GM19438 (cell line): ENCODE measurements at regions not wholly inside any gene's neighbourhood (a gene's known extent, or its start where the extent isn't known, plus 50 kb on each side); places are given as distances from the start of the nearest gene placed in this dataset.

ENCODE experiments used
- ATAC-seq: cut with Tn5 transposase; IDR thresholded peaks from one replicate; pipeline ENCODE4 v1.9.1; 2021; ENCODE audit warnings: low read depth; ENCODE audit not compliant: unreplicated experiment

GRCh38 chrX:69236641-69237040, 71.4 kb upstream of the PJA1 start:
- no peak for ATAC-seq

DNA sequence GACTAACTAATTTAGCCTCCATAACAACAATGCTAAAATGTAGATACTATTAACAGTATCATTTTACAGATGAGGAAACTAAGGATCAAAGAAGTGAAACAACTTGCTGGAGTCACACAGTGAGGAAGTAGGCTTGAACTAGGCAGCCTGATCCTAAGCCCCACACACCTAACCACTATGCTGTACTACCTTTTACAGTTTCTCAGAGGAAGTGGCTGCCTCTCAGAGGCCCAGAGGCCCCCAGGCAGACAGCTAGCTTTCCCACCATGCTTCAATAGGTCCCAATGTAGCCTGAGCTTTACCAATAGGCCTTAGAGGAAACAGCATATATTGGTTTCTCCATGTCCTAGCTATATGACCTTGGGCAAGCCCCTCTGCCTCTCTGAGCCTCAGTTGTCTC, 69.4 kb upstream of the PJA1 start:
- ATAC-seq = no peak

DNA sequence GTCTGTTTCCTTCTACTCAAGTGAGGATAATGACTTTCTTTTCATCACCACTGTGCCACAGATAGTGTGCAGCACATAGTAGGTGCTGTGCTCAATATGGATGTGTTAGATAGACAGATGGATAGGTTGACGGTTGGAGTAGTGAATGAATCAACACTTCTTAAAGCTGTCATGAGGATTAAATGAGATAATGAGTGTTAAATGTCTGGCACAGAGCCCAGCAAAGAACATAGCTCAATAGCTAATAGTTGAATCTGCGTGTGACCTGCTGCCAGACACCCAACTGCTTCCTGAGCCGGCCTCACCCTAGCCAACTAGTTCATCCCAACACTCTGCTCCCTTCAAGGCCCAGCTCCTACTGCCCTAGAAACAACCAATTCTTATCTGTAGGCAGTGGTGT, 67.7 kb upstream of the PJA1 start:
- no peak for ATAC-seq

DNA sequence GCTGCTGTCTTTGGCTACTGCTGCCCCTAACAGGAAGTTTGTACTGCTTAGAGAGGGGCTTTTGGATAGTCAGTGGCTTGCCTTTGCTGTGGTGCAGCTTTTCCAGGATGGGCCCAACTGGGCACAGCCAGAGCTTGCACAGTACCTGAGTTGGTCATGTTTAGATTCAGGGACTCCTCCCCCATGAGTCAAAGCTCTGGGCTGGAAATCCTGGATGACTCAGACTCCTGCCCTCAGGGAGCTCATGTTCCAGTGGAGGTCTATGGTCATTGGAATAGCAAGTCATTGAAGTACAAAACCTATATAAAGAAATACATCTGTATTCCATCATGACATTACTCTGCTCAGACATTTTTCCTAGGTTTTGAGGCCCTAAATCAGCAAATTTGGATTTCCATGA, 66.7 kb upstream of the PJA1 start:
- ATAC-seq = no peak

- no peak for ATAC-seq
These were observed 64.2 kb upstream of the PJA1 start for GRCh38 chrX:69229436-69229835.

- no peak for ATAC-seq
These were observed 63.5 kb upstream of the PJA1 start for GRCh38 chrX:69228732-69229131.

- ATAC-seq = no peak
These were observed 61.4 kb upstream of the PJA1 start for GRCh38 chrX:69226459-69227158.

GRCh38 chrX:69222103-69223090, 57.1 kb upstream of the PJA1 start:
- ATAC-seq = peak; percentile 78

GRCh38 chrX:69221239-69222102, 56.2 kb upstream of the PJA1 start:
- no peak for ATAC-seq

- ATAC-seq = no peak
These were observed 53.2 kb upstream of the PJA1 start for GRCh38 chrX:69218407-69218997.

DNA sequence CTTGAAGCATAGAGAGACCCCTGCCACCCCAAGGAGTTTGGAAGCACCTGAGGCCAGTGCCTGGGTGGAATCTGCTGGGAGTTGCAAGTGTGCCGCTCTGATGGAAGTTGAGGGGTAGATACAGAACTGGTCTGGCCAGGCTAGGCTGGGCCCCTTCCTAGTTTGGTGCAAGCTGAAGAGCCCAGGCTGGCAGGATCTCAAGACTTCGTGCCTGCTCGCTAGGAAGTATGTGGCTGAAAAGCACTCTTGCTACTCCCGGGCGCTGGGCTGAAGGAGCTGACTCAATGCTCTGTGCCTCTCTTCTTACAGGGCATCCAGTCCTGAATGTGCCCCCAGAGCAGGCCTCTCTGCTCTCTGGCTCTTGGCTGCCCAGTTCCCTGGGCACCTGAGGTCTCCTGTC, 51.7 kb upstream of the PJA1 start:
- no peak for ATAC-seq

DNA sequence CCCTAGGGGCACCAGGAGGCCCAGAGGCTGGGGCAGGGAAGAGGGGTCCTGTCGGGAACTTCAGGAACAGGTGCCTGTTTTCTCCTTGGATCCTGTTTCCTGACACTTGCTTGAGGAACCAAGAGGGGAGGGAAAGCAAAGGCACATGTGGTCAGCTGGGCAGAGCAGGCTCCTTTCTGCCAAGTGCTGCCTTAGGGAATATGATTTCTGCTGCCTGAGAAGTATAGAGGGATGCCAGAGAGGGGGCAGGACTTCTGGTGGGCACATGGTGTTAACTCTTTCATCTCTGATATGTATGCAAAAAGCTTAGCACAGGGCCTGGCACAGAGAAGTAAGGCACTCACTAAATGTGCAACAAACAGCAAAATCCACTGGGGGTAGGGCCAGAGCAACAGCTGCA, 51.2 kb upstream of the PJA1 start:
- ATAC-seq = no peak

DNA sequence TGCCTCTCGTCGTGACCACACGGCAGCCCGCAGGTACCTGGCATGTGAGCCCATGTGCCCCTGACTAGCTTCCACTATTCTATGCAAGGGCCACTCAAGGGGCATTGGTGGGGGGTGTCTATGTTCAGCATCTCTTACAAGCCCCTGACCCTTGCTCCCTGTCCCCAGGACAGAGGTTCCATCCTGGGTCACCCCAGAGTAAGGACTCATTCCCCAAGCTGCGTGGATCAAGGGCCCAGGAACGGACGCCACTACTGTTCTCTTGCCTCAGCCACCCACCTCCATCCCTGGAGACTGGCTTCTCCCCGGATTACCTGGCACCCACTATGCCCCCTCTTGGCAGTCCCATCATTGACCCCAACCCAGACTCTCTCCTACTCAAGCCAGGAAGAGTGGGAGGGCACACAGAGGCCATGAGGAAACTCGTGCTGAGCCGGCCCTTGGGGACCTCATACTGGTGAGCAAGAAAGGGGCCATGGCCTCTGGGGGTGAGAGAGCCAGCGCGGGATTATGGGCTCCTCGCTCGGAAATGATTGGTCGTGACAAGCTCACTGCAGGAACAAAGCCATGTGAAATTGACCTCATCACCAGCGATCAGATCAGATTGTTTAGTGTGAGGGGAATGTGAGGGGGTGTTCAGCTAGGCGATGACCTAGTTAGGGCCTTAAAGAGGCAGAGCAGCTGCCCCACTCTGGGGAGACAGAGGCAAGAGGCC, 50.1 kb upstream of the PJA1 start:
- ATAC-seq = no peak
